Epithelial cell of esophagus (primary cell): ENCODE measurements at regions not wholly inside any gene's neighbourhood (a gene's known extent, or its start where the extent isn't known, plus 50 kb on each side); places are given as distances from the start of the nearest gene placed in this dataset.

Source experiments
- DNase-seq: peaks from one replicate; pipeline ENCODE4 v3.0.0; 2010; ENCODE audit warnings: low read depth
- H3K4me3 ChIP-seq: 2 replicates; pipeline ENCODE4 v1.5.1; 2011; ENCODE audit warnings: mild to moderate bottlenecking, low read length, control low read depth
- CTCF ChIP-seq: IDR thresholded peaks from 2 replicates; pipeline ENCODE4 v1.5.1; 2011; ENCODE audit warnings: low read depth, mild to moderate bottlenecking, low read length, control low read depth, inconsistent platforms; ENCODE audit not compliant: insufficient read depth; ENCODE audit errors: missing control alignments

GRCh38 chr13:26475176-26476110 lies 82.0 kb upstream of the WASF3 start:
- no peak for TF ChIP-seq CTCF
- H3K4me3 ChIP-seq = no peak overlapping the region
- DNase-seq = peak; percentile 15

GRCh38 chr13:26476111-26476781 lies 81.2 kb upstream of the WASF3 start:
- DNase-seq = no peak
- TF ChIP-seq CTCF = no peak
- no peak overlapping the region for H3K4me3 ChIP-seq

- H3K4me3 ChIP-seq = no peak overlapping the region
- DNase-seq = no peak
- TF ChIP-seq CTCF = no peak
These were observed 80.7 kb upstream of the WASF3 start for GRCh38 chr13:26476782-26477142.

GRCh38 chr13:26477681-26478080 lies 79.8 kb upstream of the WASF3 start:
- TF ChIP-seq CTCF = no peak
- no peak overlapping the region for H3K4me3 ChIP-seq
- DNase-seq = no peak

- DNase-seq = peak; percentile 67
- TF ChIP-seq CTCF = no peak
- H3K4me3 ChIP-seq = no peak overlapping the region
These were observed 77.1 kb upstream of the WASF3 start for GRCh38 chr13:26480246-26480855.

- DNase-seq = peak; percentile 69
- H3K4me3 ChIP-seq = no peak overlapping the region
These were observed 74.9 kb upstream of the WASF3 start for GRCh38 chr13:26482451-26483197.

More at GRCh38 chr13:26482451-26483197, 74.9 kb upstream of the WASF3 start:
- peak; percentile 92 for TF ChIP-seq CTCF
